Fibroblast of lung (primary cell): ENCODE measurements at regions not wholly inside any gene's neighbourhood (a gene's known extent, or its start where the extent isn't known, plus 50 kb on each side); places are given as distances from the start of the nearest gene placed in this dataset.

ENCODE experiments used
- EZH2 ChIP-seq: IDR thresholded peaks from 2 replicates; pipeline ENCODE4 v1.5.1; 2012; ENCODE audit warnings: low read length, control low read depth, mild to moderate bottlenecking; ENCODE audit errors: missing control alignments
- TF ChIP-seq, protein P1 (sequence below), 2 donors: IDR thresholded peaks in 1 of 2; conservative IDR thresholded peaks in 1 of 2; 1 replicate in 1 of 2; 2 replicates in 1 of 2; pipeline ENCODE4 v1.5.1; 2011 to 2012; ENCODE audit warnings: low read length in 2 of 2, control low read depth in 1 of 2, inconsistent platforms in 1 of 2, low read depth in 1 of 2, mild to moderate bottlenecking in 1 of 2

- TF ChIP-seq, protein P1, sequence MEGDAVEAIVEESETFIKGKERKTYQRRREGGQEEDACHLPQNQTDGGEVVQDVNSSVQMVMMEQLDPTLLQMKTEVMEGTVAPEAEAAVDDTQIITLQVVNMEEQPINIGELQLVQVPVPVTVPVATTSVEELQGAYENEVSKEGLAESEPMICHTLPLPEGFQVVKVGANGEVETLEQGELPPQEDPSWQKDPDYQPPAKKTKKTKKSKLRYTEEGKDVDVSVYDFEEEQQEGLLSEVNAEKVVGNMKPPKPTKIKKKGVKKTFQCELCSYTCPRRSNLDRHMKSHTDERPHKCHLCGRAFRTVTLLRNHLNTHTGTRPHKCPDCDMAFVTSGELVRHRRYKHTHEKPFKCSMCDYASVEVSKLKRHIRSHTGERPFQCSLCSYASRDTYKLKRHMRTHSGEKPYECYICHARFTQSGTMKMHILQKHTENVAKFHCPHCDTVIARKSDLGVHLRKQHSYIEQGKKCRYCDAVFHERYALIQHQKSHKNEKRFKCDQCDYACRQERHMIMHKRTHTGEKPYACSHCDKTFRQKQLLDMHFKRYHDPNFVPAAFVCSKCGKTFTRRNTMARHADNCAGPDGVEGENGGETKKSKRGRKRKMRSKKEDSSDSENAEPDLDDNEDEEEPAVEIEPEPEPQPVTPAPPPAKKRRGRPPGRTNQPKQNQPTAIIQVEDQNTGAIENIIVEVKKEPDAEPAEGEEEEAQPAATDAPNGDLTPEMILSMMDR (conservative IDR thresholded peaks at IDR 0.05 in 1 of 2, IDR thresholded peaks at IDR 0.05 in 1 of 2; ENCODE audit: low read depth in 1 of 2, low read length in 2 of 2) = no peak
- no peak for TF ChIP-seq EZH2
These were observed 75.3 kb upstream of the GGTA1 start for GRCh38 chr9:121574774-121575519.
